ENCODE measurements at regions not wholly inside any gene's neighbourhood (a gene's known extent, or its start where the extent isn't known, plus 50 kb on each side); places are given as distances from the start of the nearest gene placed in this dataset.

DNA sequence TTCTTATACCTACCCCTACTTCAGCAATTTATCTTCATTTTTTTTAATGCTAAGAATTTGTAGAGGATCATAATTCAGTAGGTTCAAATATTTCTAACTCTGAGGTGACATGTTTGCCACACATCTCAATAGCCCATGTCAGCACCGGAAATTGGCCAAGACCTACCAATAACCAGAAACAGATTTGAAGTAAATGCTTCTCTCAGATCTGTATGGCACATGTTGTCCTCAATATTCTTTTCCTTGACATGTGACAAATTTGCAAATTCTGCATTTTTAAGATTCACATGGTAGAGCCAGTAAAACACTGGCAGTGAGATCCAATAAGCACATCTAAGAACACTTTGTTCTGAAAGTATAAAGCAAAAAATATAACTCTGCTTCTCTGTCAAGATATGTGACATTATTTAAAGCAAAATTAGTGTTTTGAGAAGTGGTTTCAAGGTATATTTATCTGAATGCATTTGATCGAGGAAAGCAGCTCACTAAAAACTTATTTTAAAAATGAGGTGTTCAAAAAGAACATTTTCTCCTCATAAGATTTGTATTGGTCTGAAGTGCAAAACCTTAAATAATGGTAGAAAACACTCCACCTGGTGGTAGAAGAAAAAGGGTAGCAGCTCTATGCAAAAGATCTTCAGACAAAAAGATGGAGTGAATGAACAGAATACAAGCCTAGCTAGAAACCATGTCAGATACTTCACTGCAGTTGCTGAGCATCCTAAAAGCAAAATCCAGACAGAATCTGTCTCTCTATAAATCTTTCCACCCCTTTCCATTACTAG, 513.8 kb upstream of the FAM241A start:
- Histone ChIP-seq H3K79me2 (ENCODE audit: insufficient read depth, low read length) (no peaks in the 10 kb centered on the region), H2AFZ (ENCODE audit: insufficient read depth, low read depth, low read length, poor library complexity, severe bottlenecking) (no peak overlapping the region), H3K4me3 (replicated peaks in 1 of 3; ENCODE audit: low read depth in 2 of 3, low read length in 3 of 3) (no peak overlapping the region), H3K4me1 (ENCODE audit: control insufficient read depth in 1 of 2, insufficient read depth in 2 of 2, low read length in 2 of 2) (no peaks in the 10 kb centered on the region), H3K9me3 (replicated peaks in 1 of 2; ENCODE audit: control insufficient read depth in 1 of 2, insufficient read depth in 1 of 2, low read length in 2 of 2) (no peaks in the 10 kb centered on the region), H3K27ac (ENCODE audit: low read depth in 1 of 2, low read length in 2 of 2) (no peak overlapping the region), H4K20me1 (ENCODE audit: insufficient read depth, low read length) (no peaks in the 10 kb centered on the region), H3K9ac (ENCODE audit: insufficient read depth, low read length, poor library complexity, severe bottlenecking) (no peak overlapping the region), H3K27me3 (ENCODE audit: control insufficient read depth in 2 of 2, insufficient read depth in 2 of 2, low read length in 2 of 2) (no peaks in the 10 kb centered on the region), H3K36me3 (replicated peaks in 1 of 2; ENCODE audit: control insufficient read depth in 1 of 2, insufficient read depth in 2 of 2, low read length in 2 of 2) (no peaks in the 10 kb centered on the region), H3K4me2 (replicated peaks; ENCODE audit: extremely low read depth, low read length, poor library complexity, severe bottlenecking) (no peak overlapping the region)
- H3K4me1 Mint-ChIP-seq, result no peaks in the 10 kb centered on the region
- intact Hi-C loops (cut with micrococcal nuclease), result no loop called here
- H3K4me3 Mint-ChIP-seq, result no peak overlapping the region
- H3K9me3 Mint-ChIP-seq, result peaks cover 0 to 2% (median 0%) of the 10 kb centered on the region in 7 donors
- peaks cover 0 to 7% (median 5%) of the 10 kb centered on the region in 3 donors for H3K27me3 Mint-ChIP-seq (ENCODE audit: low read depth in 3 of 3)
- 67% methylated on average over 1 of the region's 2 CpGs for WGBS (ENCODE audit: insufficient coverage)
- H3K36me3 Mint-ChIP-seq, result no peaks in the 10 kb centered on the region
- H3K27ac Mint-ChIP-seq, result no peak overlapping the region
- no peak for DNase-seq
- no peak for TF ChIP-seq CTCF (IDR thresholded peaks at IDR 0.05)

DNA sequence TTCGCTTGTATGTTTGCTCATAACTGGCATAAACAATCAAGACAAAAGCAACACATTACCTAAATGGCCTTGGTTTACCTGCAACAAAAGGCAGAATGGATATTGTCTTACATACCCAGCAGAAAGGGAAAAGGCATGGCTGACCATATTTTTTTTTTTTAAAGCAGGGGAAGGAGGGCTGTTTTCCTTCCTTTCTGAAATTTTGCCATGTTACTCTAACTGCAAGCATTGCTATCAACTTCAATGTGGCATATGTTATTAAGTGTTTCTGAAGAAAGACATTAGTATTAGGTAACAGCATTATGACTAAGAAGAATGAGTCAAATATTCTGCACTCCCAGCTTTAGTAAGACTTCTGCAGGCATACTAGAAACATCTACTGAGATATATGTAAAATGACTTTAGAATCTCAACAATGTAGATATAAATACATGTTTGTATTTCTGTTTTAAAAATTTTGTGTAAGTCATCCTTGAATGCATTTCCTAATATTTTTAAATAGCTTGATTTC, 512.6 kb upstream of the FAM241A start:
- H3K4me1 ChIP-seq (ENCODE audit: control insufficient read depth in 1 of 2, insufficient read depth in 2 of 2, low read length in 2 of 2), result no peaks in the 10 kb centered on the region
- no peaks in the 10 kb centered on the region for H4K20me1 ChIP-seq (ENCODE audit: insufficient read depth, low read length)
- intact Hi-C loops (cut with micrococcal nuclease), result no loop called here
- Mint-ChIP-seq H3K9me3 (peaks cover 0 to 2% (median 0%) of the 10 kb centered on the region in 7 donors), H3K27ac (no peak overlapping the region), H3K4me1 (no peaks in the 10 kb centered on the region), H3K4me3 (no peak overlapping the region), H3K27me3 (ENCODE audit: low read depth in 3 of 3) (peaks cover 0 to 9% (median 5%) of the 10 kb centered on the region in 3 donors), H3K36me3 (no peaks in the 10 kb centered on the region)
- no peaks in the 10 kb centered on the region for H3K79me2 ChIP-seq (ENCODE audit: insufficient read depth, low read length)
- H3K27me3 ChIP-seq (ENCODE audit: control insufficient read depth in 2 of 2, insufficient read depth in 2 of 2, low read length in 2 of 2), result no peaks in the 10 kb centered on the region
- H3K36me3 ChIP-seq (replicated peaks in 1 of 2; ENCODE audit: control insufficient read depth in 1 of 2, insufficient read depth in 2 of 2, low read length in 2 of 2), result no peaks in the 10 kb centered on the region
- no peak overlapping the region for H3K27ac ChIP-seq (ENCODE audit: low read depth in 1 of 2, low read length in 2 of 2)
- no peak overlapping the region for H3K9ac ChIP-seq (ENCODE audit: insufficient read depth, low read length, poor library complexity, severe bottlenecking)
- DNase-seq, result peak in 1 of 3 donors; percentile 2
- no peak overlapping the region for H3K4me3 ChIP-seq (replicated peaks in 1 of 3; ENCODE audit: low read depth in 2 of 3, low read length in 3 of 3)
- TF ChIP-seq CTCF (IDR thresholded peaks at IDR 0.05), result no peak
- no peak overlapping the region for H3K4me2 ChIP-seq (replicated peaks; ENCODE audit: extremely low read depth, low read length, poor library complexity, severe bottlenecking)
- WGBS (ENCODE audit: insufficient coverage), result 90% methylated on average over 1 of the region's 1 CpG
- no peak overlapping the region for H2AFZ ChIP-seq (ENCODE audit: insufficient read depth, low read depth, low read length, poor library complexity, severe bottlenecking)
- H3K9me3 ChIP-seq (replicated peaks in 1 of 2; ENCODE audit: control insufficient read depth in 1 of 2, insufficient read depth in 1 of 2, low read length in 2 of 2), result no peaks in the 10 kb centered on the region

All from CD14-positive monocyte (primary cell).